Upper lobe of right lung (tissue), 1 donor: ENCODE measurements at regions not wholly inside any gene's neighbourhood (a gene's known extent, or its start where the extent isn't known, plus 50 kb on each side); places are given as distances from the start of the nearest gene placed in this dataset.
A peak's percentile ranks its signal among the peaks of the same experiment; 100 is the strongest.

Experiments
- ATAC-seq: fragments of 200-7000 bp; cut with Tn5 transposase; one replicate; pipeline ENCODE4 v1.9.1; 2020; ENCODE audit warnings: mild to moderate bottlenecking, moderate library complexity
- DNase-seq: peaks from one replicate; pipeline ENCODE4 v3.0.0-alpha.2; 2020
- H3K27ac ChIP-seq: fragments of 200-600 bp; one replicate; pipeline ENCODE4 v1.8.0; 2022
- H3K27me3 ChIP-seq: fragments of 200-600 bp; one replicate; pipeline ENCODE4 v1.8.0; 2022; ENCODE audit warnings: mild to moderate bottlenecking
- H3K36me3 ChIP-seq: fragments of 200-600 bp; one replicate; pipeline ENCODE4 v1.8.0; 2022
- H3K4me1 ChIP-seq: fragments of 200-600 bp; one replicate; pipeline ENCODE4 v1.8.0; 2022
- H3K4me3 ChIP-seq: fragments of 200-600 bp; one replicate; pipeline ENCODE4 v1.8.0; 2022; ENCODE audit warnings: mild to moderate bottlenecking
- H3K9me3 ChIP-seq: fragments of 200-600 bp; one replicate; pipeline ENCODE4 v1.8.0; 2022
- intact Hi-C: fragments of 100-400 bp; cut with DNase I; formaldehyde crosslinking; loops from one replicate; pipeline ENCODE4 v1.11.0; 2022
- TF ChIP-seq, protein P1 (sequence below): fragments of 200-600 bp; IDR thresholded peaks from one replicate; pipeline ENCODE4 v1.8.0; 2022; ENCODE audit warnings: antibody characterized with exemption
- donor health status: DM: no; HTN: yes; CAD: no; lungs with severe emphysema.

DNA sequence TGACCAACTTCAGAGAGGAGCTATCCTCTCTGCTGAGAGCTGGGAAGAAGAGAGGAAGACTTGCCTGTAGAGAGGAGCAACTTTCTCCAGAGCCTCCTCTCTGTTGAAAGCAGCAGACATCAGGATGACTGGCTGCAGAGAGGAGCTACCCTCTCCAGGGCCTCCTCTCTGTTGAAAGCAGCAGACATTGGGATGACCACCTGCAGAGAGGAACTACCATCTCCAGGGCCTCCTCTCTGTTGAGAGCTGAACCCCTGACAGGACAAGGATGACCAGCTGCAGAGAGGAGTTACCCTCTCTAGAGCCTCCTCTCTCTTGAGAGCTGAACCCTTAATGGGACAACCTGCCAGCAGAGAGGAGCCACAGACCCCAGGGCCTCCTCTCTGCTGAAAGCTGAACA, 83.0 kb upstream of the GJB5 start:
- no peaks in the 10 kb centered on the region for H3K9me3 ChIP-seq
- no peak overlapping the region for H3K4me3 ChIP-seq
- no peak overlapping the region for H3K27ac ChIP-seq
- no peaks in the 10 kb centered on the region for H3K4me1 ChIP-seq
- no peaks in the 10 kb centered on the region for H3K36me3 ChIP-seq
- H3K27me3 ChIP-seq: no peaks in the 10 kb centered on the region
- TF ChIP-seq, protein P1, sequence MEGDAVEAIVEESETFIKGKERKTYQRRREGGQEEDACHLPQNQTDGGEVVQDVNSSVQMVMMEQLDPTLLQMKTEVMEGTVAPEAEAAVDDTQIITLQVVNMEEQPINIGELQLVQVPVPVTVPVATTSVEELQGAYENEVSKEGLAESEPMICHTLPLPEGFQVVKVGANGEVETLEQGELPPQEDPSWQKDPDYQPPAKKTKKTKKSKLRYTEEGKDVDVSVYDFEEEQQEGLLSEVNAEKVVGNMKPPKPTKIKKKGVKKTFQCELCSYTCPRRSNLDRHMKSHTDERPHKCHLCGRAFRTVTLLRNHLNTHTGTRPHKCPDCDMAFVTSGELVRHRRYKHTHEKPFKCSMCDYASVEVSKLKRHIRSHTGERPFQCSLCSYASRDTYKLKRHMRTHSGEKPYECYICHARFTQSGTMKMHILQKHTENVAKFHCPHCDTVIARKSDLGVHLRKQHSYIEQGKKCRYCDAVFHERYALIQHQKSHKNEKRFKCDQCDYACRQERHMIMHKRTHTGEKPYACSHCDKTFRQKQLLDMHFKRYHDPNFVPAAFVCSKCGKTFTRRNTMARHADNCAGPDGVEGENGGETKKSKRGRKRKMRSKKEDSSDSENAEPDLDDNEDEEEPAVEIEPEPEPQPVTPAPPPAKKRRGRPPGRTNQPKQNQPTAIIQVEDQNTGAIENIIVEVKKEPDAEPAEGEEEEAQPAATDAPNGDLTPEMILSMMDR: no peak
- ATAC-seq: no peak
- intact Hi-C loops: no loop called here
- DNase-seq: no peak

DNA sequence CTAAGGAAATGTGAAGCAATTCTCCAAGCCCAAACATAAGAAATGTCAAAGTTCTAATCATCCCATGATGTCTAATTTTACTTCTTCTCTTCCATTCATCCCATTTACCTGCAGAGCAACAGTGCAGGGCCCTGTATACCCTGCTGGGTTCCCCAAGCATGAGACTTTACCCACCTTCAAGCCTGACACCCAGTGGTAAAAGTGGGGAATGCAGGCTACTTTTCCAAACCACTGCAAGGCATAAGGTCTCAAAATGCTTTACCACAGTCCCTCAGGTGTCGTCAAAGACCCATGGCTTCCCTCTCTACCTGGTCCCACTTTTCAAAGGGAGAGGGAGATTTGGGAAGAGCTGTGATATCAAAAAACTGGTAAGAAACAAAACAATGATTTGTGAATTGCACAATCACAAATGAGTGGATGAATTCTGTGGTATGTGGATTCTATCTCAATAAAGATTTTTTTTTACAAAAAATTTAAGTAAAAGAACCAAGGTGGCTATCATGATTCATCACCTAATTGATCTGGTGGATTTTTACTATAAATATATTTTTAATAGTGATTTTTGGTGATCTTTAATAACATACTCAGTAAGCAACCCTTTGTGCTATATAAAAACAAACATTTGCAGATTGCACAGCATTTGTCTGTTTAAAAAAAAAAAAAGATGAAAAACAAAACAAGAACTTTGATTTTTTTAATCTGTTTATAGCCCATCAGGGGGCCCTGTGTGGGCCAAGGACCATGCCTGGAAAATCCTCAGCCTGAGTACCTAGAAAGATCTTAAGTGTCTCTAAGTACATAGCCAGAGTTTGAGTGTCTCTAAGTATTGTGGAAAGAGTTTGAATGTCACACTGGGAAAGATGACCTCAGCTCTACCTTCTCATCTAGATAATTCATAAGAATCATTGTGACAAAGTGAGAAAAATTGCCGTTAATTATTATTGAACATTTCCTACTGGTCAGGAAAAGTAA, 73.1 kb upstream of the GJB5 start:
- ATAC-seq: peak; percentile 88
- Histone ChIP-seq H3K9me3 (no peaks in the 10 kb centered on the region), H3K27me3 (no peaks in the 10 kb centered on the region), H3K27ac (no peak overlapping the region), H3K4me3 (no peak overlapping the region), H3K4me1 (no peaks in the 10 kb centered on the region), H3K36me3 (no peaks in the 10 kb centered on the region)
- DNase-seq: no peak
- intact Hi-C loops: no loop called here
- TF ChIP-seq, protein P1: peak; percentile 74

GRCh38 chr1:34682452-34683223, 72.2 kb upstream of the GJB5 start:
- Histone ChIP-seq H3K36me3 (no peaks in the 10 kb centered on the region), H3K4me1 (no peaks in the 10 kb centered on the region), H3K27ac (no peak overlapping the region), H3K27me3 (no peaks in the 10 kb centered on the region), H3K9me3 (no peaks in the 10 kb centered on the region), H3K4me3 (no peak overlapping the region)
- DNase-seq (no peak), ATAC-seq (no peak)
- intact Hi-C loops: no loop called here
- TF ChIP-seq, protein P1: no peak

DNA sequence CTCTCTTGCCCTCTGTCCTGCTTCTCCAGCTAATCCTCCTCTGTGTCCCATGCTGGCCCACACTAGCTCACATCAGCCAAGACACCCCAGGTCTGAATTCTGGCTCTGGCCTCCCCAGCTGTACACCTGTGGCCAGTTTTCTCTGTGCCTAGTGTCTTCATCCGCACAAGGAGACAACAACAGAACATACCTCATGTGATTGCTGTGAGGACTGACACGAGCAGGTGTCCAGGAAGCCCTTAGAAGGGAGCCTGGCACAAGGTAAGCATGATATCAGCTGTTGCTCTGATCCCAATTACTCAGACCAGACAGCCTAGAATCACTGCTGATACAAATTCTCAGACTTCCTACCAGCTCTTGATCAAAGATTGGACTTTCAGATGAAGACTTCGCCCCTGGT, 71.2 kb upstream of the GJB5 start:
- Histone ChIP-seq H3K4me1 (no peaks in the 10 kb centered on the region), H3K36me3 (no peaks in the 10 kb centered on the region), H3K9me3 (no peaks in the 10 kb centered on the region), H3K27me3 (no peaks in the 10 kb centered on the region), H3K4me3 (no peak overlapping the region), H3K27ac (no peak overlapping the region)
- ATAC-seq (no peak), DNase-seq (no peak)
- TF ChIP-seq, protein P1: no peak
- intact Hi-C loops: no loop called here

DNA sequence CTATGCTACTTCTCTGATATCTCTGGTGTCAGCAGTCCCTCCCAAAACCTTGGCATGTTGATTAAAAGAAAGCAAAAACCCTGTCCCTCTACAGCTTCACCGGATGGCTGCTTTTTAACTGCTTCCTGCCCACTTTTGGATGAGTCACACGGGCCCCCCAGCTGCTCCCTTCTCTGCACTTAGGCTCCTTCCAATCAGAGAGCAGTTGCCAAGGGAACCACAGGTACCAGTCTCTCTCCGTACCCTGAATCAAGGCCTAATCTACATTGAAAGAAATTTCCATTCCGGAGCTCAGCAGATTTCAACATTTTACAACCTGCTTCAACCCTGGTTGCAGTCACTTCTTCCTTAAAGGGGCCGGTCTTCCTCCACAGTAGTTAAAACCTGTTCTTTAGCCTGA, 70.6 kb upstream of the GJB5 start:
- DNase-seq: no peak
- Histone ChIP-seq H3K4me3 (no peak overlapping the region), H3K36me3 (no peaks in the 10 kb centered on the region), H3K27ac (no peak overlapping the region), H3K9me3 (no peaks in the 10 kb centered on the region), H3K4me1 (no peaks in the 10 kb centered on the region), H3K27me3 (no peaks in the 10 kb centered on the region)
- intact Hi-C loops: no loop called here
- TF ChIP-seq, protein P1: no peak
- no peak for ATAC-seq
